ENCODE measurements at regions not wholly inside any gene's neighbourhood (a gene's known extent, or its start where the extent isn't known, plus 50 kb on each side); places are given as distances from the start of the nearest gene placed in this dataset.

- TF ChIP-seq CTCF (conservative IDR thresholded peaks at IDR 0.05) (no peak), EZH2 (IDR thresholded peaks at IDR 0.05; ENCODE audit: low read depth) (no peak)
Measured at GRCh38 chr5:60538426-60538825, 161.5 kb downstream of the DEPDC1B start.
